ENCODE measurements at regions not wholly inside any gene's neighbourhood (a gene's known extent, or its start where the extent isn't known, plus 50 kb on each side); places are given as distances from the start of the nearest gene placed in this dataset.

GRCh38 chr1:227378181-227378580, 59.9 kb upstream of the CDC42BPA start:
- no peak for TF ChIP-seq CTCF (tag by site-specific recombination; IDR thresholded peaks at IDR 0.05)
- no peak for TF ChIP-seq MYNN (tag by site-specific recombination; IDR thresholded peaks at IDR 0.05; ENCODE audit: borderline replicate concordance)
- no peak for TF ChIP-seq ZFP69B (tag by site-specific recombination; IDR thresholded peaks at IDR 0.05)
- no peak for TF ChIP-seq SETDB1 (IDR thresholded peaks at IDR 0.05; ENCODE audit: insufficient read length, low read length)
- no peak for TF ChIP-seq ZNF274 (IDR thresholded peaks at IDR 0.05; ENCODE audit: low read length)
- no peak for TF ChIP-seq ZNF274 (tag by site-specific recombination; IDR thresholded peaks at IDR 0.05; ENCODE audit: borderline replicate concordance)
